A549 (cell line): ENCODE measurements at regions not wholly inside any gene's neighbourhood (a gene's known extent, or its start where the extent isn't known, plus 50 kb on each side); places are given as distances from the start of the nearest gene placed in this dataset.

Source experiments
- BHLHE40 ChIP-seq: IDR thresholded peaks from 2 replicates; pipeline ENCODE4 v1.6.1; 2012; ENCODE audit warnings: low read depth, low read length, inconsistent platforms
- CTCF ChIP-seq: fragments of >200 bp; sonication (Bioruptor Twin); formaldehyde crosslinking; IDR thresholded peaks from 3 replicates; pipeline ENCODE4 v1.5.1; 2016
- EHMT2 ChIP-seq: fragments of 200-600 bp; sonication (generic); IDR thresholded peaks from 2 replicates; pipeline ENCODE4 v1.6.1; 2016; ENCODE audit warnings: antibody characterized with exemption, low read depth, mild to moderate bottlenecking, moderate library complexity
- EP300 ChIP-seq, 2 experiments: fragments of >200 bp; sonication (Bioruptor Twin); formaldehyde crosslinking; IDR thresholded peaks; 2 replicates in 1 of 2; 3 replicates in 1 of 2; pipeline ENCODE4 v1.6.1; 2016 to 2017
- HDAC2 ChIP-seq: fragments of 200-600 bp; sonication (generic); IDR thresholded peaks from 2 replicates; pipeline ENCODE4 v1.6.1; 2016
- HOXB13 ChIP-seq: fragments of 250-450 bp; sonication (Bioruptor Pico); IDR thresholded peaks from 2 replicates; pipeline ENCODE4 v1.5.0; 2020; ENCODE audit warnings: low read depth, mild to moderate bottlenecking, moderate library complexity
- MYC ChIP-seq: IDR thresholded peaks from 2 replicates; pipeline ENCODE4 v1.6.1; 2012; ENCODE audit warnings: mild to moderate bottlenecking, inconsistent platforms, low read length, improper control_type of control experiment, borderline replicate concordance
- PHF8 ChIP-seq: fragments of 200-600 bp; sonication (generic); IDR thresholded peaks from 2 replicates; pipeline ENCODE4 v1.6.1; 2016; ENCODE audit warnings: low read depth, mild to moderate bottlenecking, antibody characterized with exemption, moderate library complexity, borderline replicate concordance
- RCOR1 ChIP-seq: fragments of 150-350 bp; IDR thresholded peaks from 2 replicates; pipeline ENCODE4 v1.6.1; 2014; ENCODE audit warnings: antibody characterized with exemption, low read length, low read depth
- USF2 ChIP-seq: fragments of 450-650 bp; IDR thresholded peaks from 2 replicates; pipeline ENCODE4 v1.6.1; 2014; ENCODE audit warnings: antibody characterized with exemption
- ZNF302 ChIP-seq: fragments of 250-450 bp; sonication (Bioruptor Pico); IDR thresholded peaks from 2 replicates; pipeline ENCODE4 v1.9.0; 2021; ENCODE audit warnings: inconsistent platforms, mild to moderate bottlenecking, moderate library complexity

- TF ChIP-seq PHF8 (no peak), HDAC2 (no peak), EHMT2 (no peak), MYC (no peak), USF2 (no peak), CTCF (no peak), BHLHE40 (no peak), EP300 (IDR thresholded peaks at IDR 0.05) (no peak), HOXB13 (CRISPR knock-in tag) (no peak), RCOR1 (no peak), ZNF302 (no peak)
These were observed 95.2 kb downstream of the LARP7 start for GRCh38 chr4:112732142-112732541.
